Brain microvascular endothelial cell (primary cell): ENCODE measurements at regions not wholly inside any gene's neighbourhood (a gene's known extent, or its start where the extent isn't known, plus 50 kb on each side); places are given as distances from the start of the nearest gene placed in this dataset.
A peak's percentile ranks its signal among the peaks of the same experiment; 100 is the strongest.
"Not testable (repeated sequence)": the region's sequence is repeated elsewhere in the genome, so short reads cannot be mapped to it uniquely, and the experiment has no call there.

ENCODE experiments used
- DNase-seq: peaks from one replicate; pipeline ENCODE4 v3.0.0-alpha.2; 2020
- H3K27ac ChIP-seq: fragments of 250-450 bp; sonication (Bioruptor Pico); 2 replicates; pipeline ENCODE4 v1.5.1; 2020; ENCODE audit warnings: mild to moderate bottlenecking, moderate library complexity
- H3K27me3 ChIP-seq: fragments of 250-450 bp; sonication (Bioruptor Pico); replicated peaks from 2 replicates; pipeline ENCODE4 v1.5.1; 2020; ENCODE audit warnings: mild to moderate bottlenecking
- H3K36me3 ChIP-seq: fragments of 250-450 bp; sonication (Bioruptor Pico); replicated peaks from 2 replicates; pipeline ENCODE4 v1.5.1; 2020; ENCODE audit warnings: mild to moderate bottlenecking
- H3K4me3 ChIP-seq: 2 replicates; pipeline ENCODE4 v1.5.1; 2011; ENCODE audit warnings: low read depth, mild to moderate bottlenecking, control low read depth, low read length, moderate library complexity
- CTCF ChIP-seq: IDR thresholded peaks from 2 replicates; pipeline ENCODE4 v1.5.1; 2011; ENCODE audit warnings: low read depth, mild to moderate bottlenecking, moderate library complexity, low read length, control low read depth, inconsistent platforms; ENCODE audit errors: missing control alignments
- in situ Hi-C: cut with HindIII; loops from 2 replicates; pipeline ENCODE4 v1.10.0; 2017; ENCODE audit warnings: low sequenced_read_pairs, low pct_ligation_motif_present

GRCh38 chr3:137150825-137151224, 193.0 kb downstream of the IL20RB start:
- DNase-seq = no peak
- Histone ChIP-seq H3K27me3 (no peaks in the 10 kb centered on the region), H3K36me3 (no peaks in the 10 kb centered on the region), H3K27ac (no peak overlapping the region), H3K4me3 (no peak overlapping the region)
- no peak for TF ChIP-seq CTCF
- in situ Hi-C loops = no loop called here

- H3K36me3 ChIP-seq, in situ Hi-C loops, H3K27ac ChIP-seq, DNase-seq, H3K27me3 ChIP-seq, H3K4me3 ChIP-seq: not testable (repeated sequence)
Observed at GRCh38 chr3:137153046-137153445, 195.3 kb downstream of the IL20RB start.

- in situ Hi-C loops = no loop called here
- H3K36me3 ChIP-seq = no peaks in the 10 kb centered on the region
- no peak overlapping the region for H3K27ac ChIP-seq
- H3K27me3 ChIP-seq = no peaks in the 10 kb centered on the region
- no peak overlapping the region for H3K4me3 ChIP-seq
- no peak for DNase-seq
- no peak for TF ChIP-seq CTCF
Observed at GRCh38 chr3:137163241-137163871, 205.6 kb downstream of the IL20RB start.

- in situ Hi-C loops = no loop called here
- no peaks in the 10 kb centered on the region for H3K36me3 ChIP-seq
- TF ChIP-seq CTCF = no peak
Observed at GRCh38 chr3:137163958-137164357, 206.2 kb downstream of the IL20RB start.

GRCh38 chr3:137165117-137165806, 207.5 kb downstream of the IL20RB start:
- H3K36me3 ChIP-seq = no peaks in the 10 kb centered on the region
- H3K27ac ChIP-seq = no peak overlapping the region
- H3K27me3 ChIP-seq = no peaks in the 10 kb centered on the region
- in situ Hi-C loops = no loop called here
- peak; percentile 43 for DNase-seq
- no peak for TF ChIP-seq CTCF
- H3K4me3 ChIP-seq = no peak overlapping the region

More at GRCh38 chr3:137163958-137164357, 206.2 kb downstream of the IL20RB start:
- no peaks in the 10 kb centered on the region for H3K27me3 ChIP-seq
- no peak for DNase-seq
- H3K27ac ChIP-seq = no peak overlapping the region
- H3K4me3 ChIP-seq = no peak overlapping the region

- DNase-seq = no peak
- in situ Hi-C loops = no loop called here
- no peak overlapping the region for H3K4me3 ChIP-seq
- no peaks in the 10 kb centered on the region for H3K36me3 ChIP-seq
- H3K27me3 ChIP-seq = no peaks in the 10 kb centered on the region
- no peak for TF ChIP-seq CTCF
- H3K27ac ChIP-seq = no peak overlapping the region
Observed at GRCh38 chr3:137171834-137172603, 214.2 kb downstream of the IL20RB start.
